ENCODE measurements at regions not wholly inside any gene's neighbourhood (a gene's known extent, or its start where the extent isn't known, plus 50 kb on each side); places are given as distances from the start of the nearest gene placed in this dataset.

GRCh38 chr4:81773557-81773956 lies 301.9 kb upstream of the RASGEF1B start:
- Histone ChIP-seq H4K20me1 (ENCODE audit: control insufficient read depth, extremely low read depth, insufficient read depth, low read length) (no peaks in the 10 kb centered on the region), H2AFZ (ENCODE audit: control insufficient read depth, low read length) (no peak overlapping the region)
- dilution Hi-C loops (cut with MboI; ENCODE audit: extremely low pct_ligation_motif_present, low sequenced_read_pairs) = no loop called here

GRCh38 chr4:81771721-81772120 lies 300.0 kb upstream of the RASGEF1B start:
- no peaks in the 10 kb centered on the region for H3K36me3 ChIP-seq (ENCODE audit: control insufficient read depth in 2 of 2, extremely low read depth in 1 of 2, insufficient read depth in 2 of 2, low read length in 2 of 2)
- H3K4me3 ChIP-seq (ENCODE audit: control insufficient read depth in 2 of 3, extremely low read depth in 1 of 3, insufficient read depth in 2 of 3, low read depth in 1 of 3, low read length in 3 of 3) = no peak overlapping the region
- H2AFZ ChIP-seq (ENCODE audit: control insufficient read depth, low read length) = no peak overlapping the region
- dilution Hi-C loops (cut with MboI; ENCODE audit: extremely low pct_ligation_motif_present, low sequenced_read_pairs) = no loop called here
- H3K9ac ChIP-seq (ENCODE audit: control insufficient read depth, extremely low read depth, insufficient read depth, low read length) = no peak overlapping the region
- no peak for FAIRE-seq
- no peaks in the 10 kb centered on the region for H3K9me3 ChIP-seq (ENCODE audit: control insufficient read depth, low read depth, low read length)
- no peaks in the 10 kb centered on the region for H3K79me2 ChIP-seq (ENCODE audit: control insufficient read depth, insufficient read depth, low read length)
- H4K20me1 ChIP-seq (ENCODE audit: control insufficient read depth, extremely low read depth, insufficient read depth, low read length) = no peaks in the 10 kb centered on the region
- no peaks in the 10 kb centered on the region for H3K4me1 ChIP-seq (ENCODE audit: control insufficient read depth, extremely low read depth, insufficient read depth, low read length)
- H3K9me1 ChIP-seq (ENCODE audit: control insufficient read depth, extremely low read depth, insufficient read depth, low read length) = no peaks in the 10 kb centered on the region
- no peak overlapping the region for H3K27ac ChIP-seq (ENCODE audit: control insufficient read depth, insufficient read depth, low read length)
- no peaks in the 10 kb centered on the region for H3K27me3 ChIP-seq (ENCODE audit: control insufficient read depth, extremely low read depth, insufficient read depth, low read length)
- no peak for DNase-seq (ENCODE audit: low read depth, low spot score)
- no peak overlapping the region for H3K4me2 ChIP-seq (ENCODE audit: control insufficient read depth, extremely low read depth, insufficient read depth, low read depth, low read length)
- TF ChIP-seq CTCF (optimal IDR thresholded peaks at IDR 0.05 in 1 of 3, IDR thresholded peaks at IDR 0.05 in 1 of 3, conservative IDR thresholded peaks at IDR 0.05 in 1 of 3; ENCODE audit: extremely low read depth in 1 of 3, insufficient read depth in 2 of 3, low read length in 3 of 3) (no peak), EZH2 (IDR thresholded peaks at IDR 0.05; ENCODE audit: low read length) (no peak)

More at GRCh38 chr4:81773557-81773956, 301.9 kb upstream of the RASGEF1B start:
- FAIRE-seq (no peak), DNase-seq (ENCODE audit: low read depth, low spot score) (no peak)
- Histone ChIP-seq H3K9ac (ENCODE audit: control insufficient read depth, extremely low read depth, insufficient read depth, low read length) (no peak overlapping the region), H3K9me1 (ENCODE audit: control insufficient read depth, extremely low read depth, insufficient read depth, low read length) (no peaks in the 10 kb centered on the region), H3K27ac (ENCODE audit: control insufficient read depth, insufficient read depth, low read length) (no peak overlapping the region), H3K4me3 (ENCODE audit: control insufficient read depth in 2 of 3, extremely low read depth in 1 of 3, insufficient read depth in 2 of 3, low read depth in 1 of 3, low read length in 3 of 3) (no peak overlapping the region), H3K9me3 (ENCODE audit: control insufficient read depth, low read depth, low read length) (no peaks in the 10 kb centered on the region), H3K36me3 (ENCODE audit: control insufficient read depth in 2 of 2, extremely low read depth in 1 of 2, insufficient read depth in 2 of 2, low read length in 2 of 2) (no peaks in the 10 kb centered on the region), H3K4me1 (ENCODE audit: control insufficient read depth, extremely low read depth, insufficient read depth, low read length) (no peaks in the 10 kb centered on the region), H3K79me2 (ENCODE audit: control insufficient read depth, insufficient read depth, low read length) (no peaks in the 10 kb centered on the region), H3K4me2 (ENCODE audit: control insufficient read depth, extremely low read depth, insufficient read depth, low read depth, low read length) (no peak overlapping the region), H3K27me3 (ENCODE audit: control insufficient read depth, extremely low read depth, insufficient read depth, low read length) (no peaks in the 10 kb centered on the region)
- TF ChIP-seq CTCF (optimal IDR thresholded peaks at IDR 0.05 in 1 of 3, IDR thresholded peaks at IDR 0.05 in 1 of 3, conservative IDR thresholded peaks at IDR 0.05 in 1 of 3; ENCODE audit: extremely low read depth in 1 of 3, insufficient read depth in 2 of 3, low read length in 3 of 3) (no peak), EZH2 (IDR thresholded peaks at IDR 0.05; ENCODE audit: low read length) (no peak)

Data from keratinocyte (primary cell).